ENCODE measurements at regions not wholly inside any gene's neighbourhood (a gene's known extent, or its start where the extent isn't known, plus 50 kb on each side); places are given as distances from the start of the nearest gene placed in this dataset.
"Not testable (repeated sequence)": the region's sequence is repeated elsewhere in the genome, so short reads cannot be mapped to it uniquely, and the experiment has no call there.

GRCh38 chr18:46226461-46226860 is 122.3 kb downstream of the HAUS1 start:
- Histone ChIP-seq H3K79me2 (ENCODE audit: control insufficient read depth, low read length) (peaks cover 42% of the 10 kb centered on the region), H3K27ac (ENCODE audit: low read depth, low read length) (no peak overlapping the region), H3F3A (ENCODE audit: control insufficient read depth, insufficient read depth) (no peaks in the 10 kb centered on the region), H3K9me2 (replicated peaks; ENCODE audit: control insufficient read depth, low read length) (no peaks in the 10 kb centered on the region), H3K27me3 (ENCODE audit: control insufficient read depth, low read length) (no peaks in the 10 kb centered on the region), H3K9me3 (ENCODE audit: control insufficient read depth, insufficient read depth, low read length) (no peaks in the 10 kb centered on the region), H4K20me1 (ENCODE audit: control insufficient read depth, insufficient read depth, low read depth, low read length) (peaks cover 4% of the 10 kb centered on the region; the same call in 1 of the 2 replicates), H3K4me3 (ENCODE audit: low read length) (no peak overlapping the region), H3K36me3 (ENCODE audit: control insufficient read depth, low read length) (no peaks in the 10 kb centered on the region), H3K4me1 (ENCODE audit: control insufficient read depth, low read length) (peaks cover 6% of the 10 kb centered on the region), H3K4me2 (ENCODE audit: low read length) (no peak overlapping the region)
- TF ChIP-seq CTCF (IDR thresholded peaks at IDR 0.05; ENCODE audit: low read depth, low read length, poor library complexity, severe bottlenecking) (no peak), EZH2phosphoT487 (IDR thresholded peaks at IDR 0.05; ENCODE audit: borderline replicate concordance, low read length) (no peak)

DNA sequence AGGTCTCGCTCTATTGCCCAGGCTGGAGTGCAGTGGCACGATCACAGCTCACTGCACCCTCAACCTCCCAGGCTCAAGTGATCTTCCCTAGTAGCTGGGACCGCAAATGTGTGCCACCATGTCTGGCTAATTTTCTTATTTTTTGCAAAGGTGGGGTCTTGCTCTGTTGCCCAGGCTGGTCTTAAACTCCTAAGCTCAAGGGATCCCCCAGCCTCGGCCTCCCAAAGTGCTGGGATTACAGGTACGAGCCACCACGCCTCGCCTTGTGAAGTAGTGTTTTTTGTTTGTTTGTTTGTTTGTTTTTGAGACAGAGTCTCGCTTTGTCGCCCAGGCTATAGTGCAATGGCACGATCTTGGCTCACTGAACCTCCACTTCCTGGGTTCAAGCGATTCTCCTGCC is 125.5 kb downstream of the HAUS1 start:
- peaks cover 24% of the 10 kb centered on the region for H3K79me2 ChIP-seq (ENCODE audit: control insufficient read depth, low read length)
- not testable (repeated sequence) for H3K4me3 ChIP-seq (ENCODE audit: low read length); H3K4me2 ChIP-seq (ENCODE audit: low read length); H3K4me1 ChIP-seq (ENCODE audit: control insufficient read depth, low read length); H4K20me1 ChIP-seq (ENCODE audit: control insufficient read depth, insufficient read depth, low read depth, low read length); H3K9me2 ChIP-seq (replicated peaks; ENCODE audit: control insufficient read depth, low read length); H3K36me3 ChIP-seq (ENCODE audit: control insufficient read depth, low read length); H3K9me3 ChIP-seq (ENCODE audit: control insufficient read depth, insufficient read depth, low read length); H3F3A ChIP-seq (ENCODE audit: control insufficient read depth, insufficient read depth); H3K27me3 ChIP-seq (ENCODE audit: control insufficient read depth, low read length); H3K27ac ChIP-seq (ENCODE audit: low read depth, low read length)

DNA sequence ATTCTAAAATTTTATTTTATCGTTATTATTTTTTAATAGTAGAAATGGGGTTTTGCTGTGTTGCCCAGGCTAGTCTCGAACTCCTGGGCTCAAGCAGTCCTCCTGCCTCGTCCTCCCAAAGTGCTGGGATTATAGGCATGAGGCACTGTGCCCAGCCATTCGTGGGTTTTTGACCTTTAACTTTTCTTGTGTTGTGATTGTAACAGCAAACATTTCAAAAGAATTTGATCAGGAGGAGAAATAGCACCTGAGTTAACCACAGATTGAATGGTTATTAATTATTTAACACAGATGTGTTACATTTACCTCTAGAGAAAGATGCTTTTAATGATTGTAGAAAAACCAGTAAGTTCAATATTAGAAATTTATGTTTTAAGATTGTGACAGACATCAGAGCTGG is 132.0 kb downstream of the HAUS1 start:
- H3K36me3 ChIP-seq (ENCODE audit: control insufficient read depth, low read length), result no peaks in the 10 kb centered on the region
- no peak overlapping the region for H3K4me3 ChIP-seq (ENCODE audit: low read length)
- H3K4me2 ChIP-seq (ENCODE audit: low read length), result no peak overlapping the region
- H4K20me1 ChIP-seq (ENCODE audit: control insufficient read depth, insufficient read depth, low read depth, low read length), result peaks cover 7% of the 10 kb centered on the region; the same call in 1 of the 2 replicates
- H3K9me3 ChIP-seq (ENCODE audit: control insufficient read depth, insufficient read depth, low read length), result no peaks in the 10 kb centered on the region
- peaks cover 30% of the 10 kb centered on the region for H3K79me2 ChIP-seq (ENCODE audit: control insufficient read depth, low read length)
- no peaks in the 10 kb centered on the region for H3K27me3 ChIP-seq (ENCODE audit: control insufficient read depth, low read length)
- no peaks in the 10 kb centered on the region for H3K9me2 ChIP-seq (replicated peaks; ENCODE audit: control insufficient read depth, low read length)
- no peaks in the 10 kb centered on the region for H3K4me1 ChIP-seq (ENCODE audit: control insufficient read depth, low read length)
- H3F3A ChIP-seq (ENCODE audit: control insufficient read depth, insufficient read depth), result no peaks in the 10 kb centered on the region
- no peak overlapping the region for H3K27ac ChIP-seq (ENCODE audit: low read depth, low read length)
- TF ChIP-seq EZH2phosphoT487 (IDR thresholded peaks at IDR 0.05; ENCODE audit: borderline replicate concordance, low read length) (no peak), CTCF (IDR thresholded peaks at IDR 0.05; ENCODE audit: low read depth, low read length, poor library complexity, severe bottlenecking) (no peak)

- no peaks in the 10 kb centered on the region for H3K36me3 ChIP-seq (ENCODE audit: control insufficient read depth, low read length)
- H3K27me3 ChIP-seq (ENCODE audit: control insufficient read depth, low read length), result no peaks in the 10 kb centered on the region
- H3K9me3 ChIP-seq (ENCODE audit: control insufficient read depth, insufficient read depth, low read length), result no peaks in the 10 kb centered on the region
- no peaks in the 10 kb centered on the region for H3K9me2 ChIP-seq (replicated peaks; ENCODE audit: control insufficient read depth, low read length)
- H3K4me3 ChIP-seq (ENCODE audit: low read length), result no peak overlapping the region
- H3K27ac ChIP-seq (ENCODE audit: low read depth, low read length), result no peak overlapping the region
- no peak for TF ChIP-seq EZH2phosphoT487 (IDR thresholded peaks at IDR 0.05; ENCODE audit: borderline replicate concordance, low read length)
- TF ChIP-seq CTCF (IDR thresholded peaks at IDR 0.05; ENCODE audit: low read depth, low read length, poor library complexity, severe bottlenecking), result no peak
- H3K4me2 ChIP-seq (ENCODE audit: low read length), result no peak overlapping the region
- no peaks in the 10 kb centered on the region for H3F3A ChIP-seq (ENCODE audit: control insufficient read depth, insufficient read depth)
- H3K79me2 ChIP-seq (ENCODE audit: control insufficient read depth, low read length), result peaks cover 31% of the 10 kb centered on the region
- H4K20me1 ChIP-seq (ENCODE audit: control insufficient read depth, insufficient read depth, low read depth, low read length), result peaks cover 7% of the 10 kb centered on the region; the same call in 1 of the 2 replicates
- H3K4me1 ChIP-seq (ENCODE audit: control insufficient read depth, low read length), result no peaks in the 10 kb centered on the region
Observed at GRCh38 chr18:46237891-46238290, 133.7 kb downstream of the HAUS1 start.

Data from DOHH2 (cell line).